ENCODE measurements at regions not wholly inside any gene's neighbourhood (a gene's known extent, or its start where the extent isn't known, plus 50 kb on each side); places are given as distances from the start of the nearest gene placed in this dataset.

DNA sequence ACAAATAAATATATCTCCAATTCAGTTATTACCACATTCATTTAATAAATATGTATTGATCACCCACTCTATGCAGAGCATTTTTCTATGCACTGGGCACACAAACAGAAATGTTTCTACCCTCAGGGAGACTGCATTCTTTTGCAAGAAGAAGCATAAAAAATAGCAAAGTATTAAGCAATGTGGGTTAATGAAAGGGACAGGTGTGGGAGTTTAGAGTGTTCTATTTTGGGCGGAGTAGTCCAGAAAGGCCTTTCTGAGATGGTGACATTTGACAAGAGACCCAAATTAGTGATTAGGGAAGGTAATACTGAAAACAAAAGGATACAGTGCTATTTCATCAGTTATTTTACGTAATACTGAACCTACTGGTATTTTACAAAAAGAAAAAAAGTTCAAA lies 394.3 kb upstream of the CHST9 start (continued):
- TF ChIP-seq ZBTB40 (IDR thresholded peaks at IDR 0.05; ENCODE audit: borderline replicate concordance): no peak
- no peak for TF ChIP-seq CHD4 (IDR thresholded peaks at IDR 0.05)
- TF ChIP-seq JUND (IDR thresholded peaks at IDR 0.05; ENCODE audit: low read depth, low read length): no peak
- TF ChIP-seq, protein P1, sequence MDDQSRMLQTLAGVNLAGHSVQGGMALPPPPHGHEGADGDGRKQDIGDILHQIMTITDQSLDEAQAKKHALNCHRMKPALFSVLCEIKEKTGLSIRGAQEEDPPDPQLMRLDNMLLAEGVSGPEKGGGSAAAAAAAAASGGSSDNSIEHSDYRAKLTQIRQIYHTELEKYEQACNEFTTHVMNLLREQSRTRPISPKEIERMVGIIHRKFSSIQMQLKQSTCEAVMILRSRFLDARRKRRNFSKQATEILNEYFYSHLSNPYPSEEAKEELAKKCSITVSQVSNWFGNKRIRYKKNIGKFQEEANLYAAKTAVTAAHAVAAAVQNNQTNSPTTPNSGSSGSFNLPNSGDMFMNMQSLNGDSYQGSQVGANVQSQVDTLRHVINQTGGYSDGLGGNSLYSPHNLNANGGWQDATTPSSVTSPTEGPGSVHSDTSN (IDR thresholded peaks at IDR 0.05; ENCODE audit: insufficient replicate concordance, low read depth, low read length): no peak
- TF ChIP-seq CUX1 (IDR thresholded peaks at IDR 0.05; ENCODE audit: insufficient replicate concordance, low read depth, low read length): no peak

All from GM12878 (cell line).